ENCODE measurements at regions not wholly inside any gene's neighbourhood (a gene's known extent, or its start where the extent isn't known, plus 50 kb on each side); places are given as distances from the start of the nearest gene placed in this dataset.

GRCh38 chrX:134741746-134742145, 55.3 kb downstream of the PABIR2 start:
- DNase-seq (ENCODE audit: low read depth, low spot score) = no peak
- ChIA-PET CTCF (no interaction called here), POLR2A (no interaction called here)
- Histone ChIP-seq H3K4me3 (ENCODE audit: low read depth, low read length) (no peak overlapping the region), H3K27me3 (ENCODE audit: control insufficient read depth, insufficient read depth, low read length) (no peaks in the 10 kb centered on the region), H3K27ac (ENCODE audit: low read depth, low read length) (no peak overlapping the region), H3K9me3 (ENCODE audit: control insufficient read depth, insufficient read depth, low read length) (no peaks in the 10 kb centered on the region)
- TF ChIP-seq, protein P1, sequence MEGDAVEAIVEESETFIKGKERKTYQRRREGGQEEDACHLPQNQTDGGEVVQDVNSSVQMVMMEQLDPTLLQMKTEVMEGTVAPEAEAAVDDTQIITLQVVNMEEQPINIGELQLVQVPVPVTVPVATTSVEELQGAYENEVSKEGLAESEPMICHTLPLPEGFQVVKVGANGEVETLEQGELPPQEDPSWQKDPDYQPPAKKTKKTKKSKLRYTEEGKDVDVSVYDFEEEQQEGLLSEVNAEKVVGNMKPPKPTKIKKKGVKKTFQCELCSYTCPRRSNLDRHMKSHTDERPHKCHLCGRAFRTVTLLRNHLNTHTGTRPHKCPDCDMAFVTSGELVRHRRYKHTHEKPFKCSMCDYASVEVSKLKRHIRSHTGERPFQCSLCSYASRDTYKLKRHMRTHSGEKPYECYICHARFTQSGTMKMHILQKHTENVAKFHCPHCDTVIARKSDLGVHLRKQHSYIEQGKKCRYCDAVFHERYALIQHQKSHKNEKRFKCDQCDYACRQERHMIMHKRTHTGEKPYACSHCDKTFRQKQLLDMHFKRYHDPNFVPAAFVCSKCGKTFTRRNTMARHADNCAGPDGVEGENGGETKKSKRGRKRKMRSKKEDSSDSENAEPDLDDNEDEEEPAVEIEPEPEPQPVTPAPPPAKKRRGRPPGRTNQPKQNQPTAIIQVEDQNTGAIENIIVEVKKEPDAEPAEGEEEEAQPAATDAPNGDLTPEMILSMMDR (IDR thresholded peaks at IDR 0.05; ENCODE audit: low read depth, low read length) = no peak

DNA sequence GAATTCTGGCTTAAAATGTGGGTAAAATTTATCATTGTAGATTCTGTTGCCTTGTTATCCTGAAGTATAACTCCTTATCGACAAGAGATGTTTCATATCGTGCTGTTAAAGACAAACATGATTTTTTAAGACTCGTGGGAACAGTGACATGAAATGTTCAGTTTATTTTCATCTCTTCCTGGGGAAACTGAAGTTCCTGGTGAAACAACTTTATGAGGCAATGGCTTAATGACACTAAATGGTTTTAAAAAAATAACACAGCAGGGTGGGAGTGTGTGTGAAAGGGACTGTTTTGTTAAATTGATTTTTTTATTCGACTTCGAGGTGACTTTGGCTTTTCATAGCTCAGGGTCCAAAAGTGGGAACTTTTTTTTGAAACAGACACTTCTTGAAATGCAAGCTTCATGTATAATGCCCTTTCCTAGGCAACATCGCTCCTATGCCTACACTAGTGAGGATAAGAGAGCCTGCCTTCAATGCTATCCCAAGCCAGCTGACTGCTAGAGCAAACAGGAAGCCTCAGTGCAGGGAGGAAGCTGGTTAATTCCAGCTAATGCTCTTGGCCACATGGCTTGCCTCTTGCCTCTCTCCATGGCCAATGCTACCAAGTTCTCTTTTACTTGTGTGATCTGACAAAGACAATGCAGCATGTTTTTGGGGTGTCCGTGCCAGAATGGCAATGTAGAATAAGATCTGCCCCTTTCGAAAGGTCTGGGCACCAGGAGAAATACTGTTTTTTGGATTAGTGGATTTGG, 57.8 kb downstream of the PABIR2 start:
- no peaks in the 10 kb centered on the region for H3K9me3 ChIP-seq (ENCODE audit: control insufficient read depth, insufficient read depth, low read length)
- ChIA-PET POLR2A (no interaction called here), CTCF (no interaction called here)
- no peak for DNase-seq (ENCODE audit: low read depth, low spot score)
- no peaks in the 10 kb centered on the region for H3K27me3 ChIP-seq (ENCODE audit: control insufficient read depth, insufficient read depth, low read length)
- H3K27ac ChIP-seq (ENCODE audit: low read depth, low read length) = no peak overlapping the region
- no peak overlapping the region for H3K4me3 ChIP-seq (ENCODE audit: low read depth, low read length)
- TF ChIP-seq, protein P1 (IDR thresholded peaks at IDR 0.05; ENCODE audit: low read depth, low read length) = no peak

- H3K4me3 ChIP-seq (ENCODE audit: low read depth, low read length) = no peak overlapping the region
- H3K27me3 ChIP-seq (ENCODE audit: control insufficient read depth, insufficient read depth, low read length) = no peaks in the 10 kb centered on the region
- TF ChIP-seq, protein P1 (IDR thresholded peaks at IDR 0.05; ENCODE audit: low read depth, low read length) = no peak
- DNase-seq (ENCODE audit: low read depth, low spot score) = no peak
- CTCF ChIA-PET = no interaction called here
- H3K27ac ChIP-seq (ENCODE audit: low read depth, low read length) = no peak overlapping the region
- no peaks in the 10 kb centered on the region for H3K9me3 ChIP-seq (ENCODE audit: control insufficient read depth, insufficient read depth, low read length)
- POLR2A ChIA-PET = no interaction called here
These were observed 58.6 kb downstream of the PABIR2 start for GRCh38 chrX:134738445-134738844.

- Histone ChIP-seq H3K9me3 (ENCODE audit: control insufficient read depth, insufficient read depth, low read length) (no peaks in the 10 kb centered on the region), H3K4me3 (ENCODE audit: low read depth, low read length) (no peak overlapping the region), H3K27me3 (ENCODE audit: control insufficient read depth, insufficient read depth, low read length) (no peaks in the 10 kb centered on the region), H3K27ac (ENCODE audit: low read depth, low read length) (no peak overlapping the region)
- DNase-seq (ENCODE audit: low read depth, low spot score) = no peak
- ChIA-PET POLR2A (no interaction called here), CTCF (no interaction called here)
- TF ChIP-seq, protein P1 (IDR thresholded peaks at IDR 0.05; ENCODE audit: low read depth, low read length) = no peak
These were observed 59.2 kb downstream of the PABIR2 start for GRCh38 chrX:134737721-134738369.

- no peaks in the 10 kb centered on the region for H3K27me3 ChIP-seq (ENCODE audit: control insufficient read depth, insufficient read depth, low read length)
- ChIA-PET CTCF (no interaction called here), POLR2A (no interaction called here)
- H3K4me3 ChIP-seq (ENCODE audit: low read depth, low read length) = no peak overlapping the region
- TF ChIP-seq, protein P1 (IDR thresholded peaks at IDR 0.05; ENCODE audit: low read depth, low read length) = no peak
- H3K9me3 ChIP-seq (ENCODE audit: control insufficient read depth, insufficient read depth, low read length) = no peaks in the 10 kb centered on the region
- no peak overlapping the region for H3K27ac ChIP-seq (ENCODE audit: low read depth, low read length)
- no peak for DNase-seq (ENCODE audit: low read depth, low spot score)
These were observed 59.9 kb downstream of the PABIR2 start for GRCh38 chrX:134737061-134737460.

Measured in AG04450 (cell line).